ENCODE measurements at regions not wholly inside any gene's neighbourhood (a gene's known extent, or its start where the extent isn't known, plus 50 kb on each side); places are given as distances from the start of the nearest gene placed in this dataset.

- H3K27me3 ChIP-seq, result peaks cover 5% of the 10 kb centered on the region
- H3K36me3 ChIP-seq (replicated peaks in 1 of 2), result no peaks in the 10 kb centered on the region
- no peak overlapping the region for H3K4me3 ChIP-seq
- TF ChIP-seq, protein P1, sequence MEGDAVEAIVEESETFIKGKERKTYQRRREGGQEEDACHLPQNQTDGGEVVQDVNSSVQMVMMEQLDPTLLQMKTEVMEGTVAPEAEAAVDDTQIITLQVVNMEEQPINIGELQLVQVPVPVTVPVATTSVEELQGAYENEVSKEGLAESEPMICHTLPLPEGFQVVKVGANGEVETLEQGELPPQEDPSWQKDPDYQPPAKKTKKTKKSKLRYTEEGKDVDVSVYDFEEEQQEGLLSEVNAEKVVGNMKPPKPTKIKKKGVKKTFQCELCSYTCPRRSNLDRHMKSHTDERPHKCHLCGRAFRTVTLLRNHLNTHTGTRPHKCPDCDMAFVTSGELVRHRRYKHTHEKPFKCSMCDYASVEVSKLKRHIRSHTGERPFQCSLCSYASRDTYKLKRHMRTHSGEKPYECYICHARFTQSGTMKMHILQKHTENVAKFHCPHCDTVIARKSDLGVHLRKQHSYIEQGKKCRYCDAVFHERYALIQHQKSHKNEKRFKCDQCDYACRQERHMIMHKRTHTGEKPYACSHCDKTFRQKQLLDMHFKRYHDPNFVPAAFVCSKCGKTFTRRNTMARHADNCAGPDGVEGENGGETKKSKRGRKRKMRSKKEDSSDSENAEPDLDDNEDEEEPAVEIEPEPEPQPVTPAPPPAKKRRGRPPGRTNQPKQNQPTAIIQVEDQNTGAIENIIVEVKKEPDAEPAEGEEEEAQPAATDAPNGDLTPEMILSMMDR (IDR thresholded peaks at IDR 0.05), result no peak
- TF ChIP-seq POLR2A (IDR thresholded peaks at IDR 0.05), result no peak
- 60 to 70% (median 65%) methylated on average over 4 of the region's 4 CpGs for WGBS, 4 donors
- H3K4me1 ChIP-seq (replicated peaks in 1 of 2), result no peaks in the 10 kb centered on the region
- no peaks in the 10 kb centered on the region for H3K9me3 ChIP-seq (replicated peaks in 1 of 3)
- intact Hi-C loops (cut with DNase I), result no loop called here
- H3K27ac ChIP-seq, result no peak overlapping the region
- no peak for DNase-seq
Observed at GRCh38 chr2:12048550-12048949, 302.1 kb downstream of the LPIN1 start.

- no peaks in the 10 kb centered on the region for H3K4me1 ChIP-seq (replicated peaks in 1 of 2)
- 72 to 87% (median 78%) methylated on average over 6 of the region's 6 CpGs for WGBS, 4 donors
- intact Hi-C loops (cut with DNase I), result no loop called here
Observed at GRCh38 chr2:12050396-12050795, 304.0 kb downstream of the LPIN1 start.

DNA sequence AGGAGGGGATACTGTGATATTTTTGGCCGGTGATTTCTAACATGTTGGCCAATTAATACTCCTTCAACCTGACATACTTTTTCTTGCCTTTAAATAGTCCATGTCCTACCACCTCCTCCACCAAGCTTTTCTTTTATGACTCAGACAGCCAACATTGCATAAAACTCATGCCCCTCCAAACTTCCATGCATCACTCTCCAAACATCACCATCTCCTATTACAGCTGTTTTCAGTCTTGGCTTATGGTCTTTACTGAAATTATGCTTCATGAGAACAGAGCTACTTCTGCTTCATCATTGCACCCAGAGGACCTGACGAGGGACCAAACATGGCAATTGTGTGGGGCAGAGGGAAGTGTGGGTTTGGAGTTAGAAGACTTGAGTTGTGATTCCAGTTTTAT lies 305.4 kb downstream of the LPIN1 start:
- DNase-seq, result no peak
- WGBS, 4 donors, result 78 to 81% (median 80%) methylated on average over 2 of the region's 2 CpGs
- no peak overlapping the region for H3K27ac ChIP-seq

More at GRCh38 chr2:12050396-12050795, 304.0 kb downstream of the LPIN1 start:
- H3K4me3 ChIP-seq, result no peak overlapping the region
- TF ChIP-seq, protein P1 (IDR thresholded peaks at IDR 0.05), result no peak
- TF ChIP-seq POLR2A (IDR thresholded peaks at IDR 0.05), result no peak
- H3K27ac ChIP-seq, result no peak overlapping the region
- DNase-seq, result no peak
- no peaks in the 10 kb centered on the region for H3K27me3 ChIP-seq
- no peaks in the 10 kb centered on the region for H3K36me3 ChIP-seq (replicated peaks in 1 of 2)
- H3K9me3 ChIP-seq (replicated peaks in 1 of 3), result no peaks in the 10 kb centered on the region

DNA sequence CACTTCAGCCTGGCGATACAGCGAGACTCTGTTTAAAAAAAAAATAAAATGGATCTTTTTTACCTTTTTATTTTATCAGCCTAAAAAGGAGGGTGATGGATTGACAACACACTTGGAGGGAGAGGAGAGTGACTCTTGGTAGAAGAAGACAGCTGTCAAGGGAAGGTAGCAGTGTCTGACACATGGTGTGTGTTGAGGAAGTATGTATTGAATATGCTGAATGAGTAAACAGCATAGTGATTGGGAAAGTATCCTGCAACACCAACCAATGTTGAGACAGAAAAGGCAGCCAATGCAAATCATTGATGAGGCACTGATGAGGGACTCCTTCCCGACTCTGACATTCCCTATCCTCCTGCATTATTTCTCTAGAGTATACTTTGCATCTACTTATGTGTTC lies 306.4 kb downstream of the LPIN1 start:
- peaks cover 0 to 6% of the 10 kb centered on the region in 2 donors for H3K4me1 ChIP-seq (replicated peaks in 1 of 2)
- H3K36me3 ChIP-seq (replicated peaks in 1 of 2), result no peaks in the 10 kb centered on the region
- intact Hi-C loops (cut with DNase I), result no loop called here
- DNase-seq, result no peak
- no peak overlapping the region for H3K27ac ChIP-seq
- no peak overlapping the region for H3K4me3 ChIP-seq
- H3K27me3 ChIP-seq, result no peaks in the 10 kb centered on the region
- WGBS, 4 donors, result 88 to 91% (median 90%) methylated on average over 3 of the region's 3 CpGs
- TF ChIP-seq, protein P1 (IDR thresholded peaks at IDR 0.05), result no peak
- no peak for TF ChIP-seq POLR2A (IDR thresholded peaks at IDR 0.05)
- no peaks in the 10 kb centered on the region for H3K9me3 ChIP-seq (replicated peaks in 1 of 3)

More for the DNA sequence above, 305.4 kb downstream of the LPIN1 start:
- Histone ChIP-seq H3K4me3 (no peak overlapping the region), H3K27me3 (no peaks in the 10 kb centered on the region), H3K4me1 (replicated peaks in 1 of 2) (no peaks in the 10 kb centered on the region), H3K36me3 (replicated peaks in 1 of 2) (no peaks in the 10 kb centered on the region), H3K9me3 (replicated peaks in 1 of 3) (no peaks in the 10 kb centered on the region)
- no peak for TF ChIP-seq POLR2A (IDR thresholded peaks at IDR 0.05)
- TF ChIP-seq, protein P1 (IDR thresholded peaks at IDR 0.05), result no peak
- intact Hi-C loops (cut with DNase I), result no loop called here
